Liver (tissue), 8 donors: ENCODE measurements at regions not wholly inside any gene's neighbourhood (a gene's known extent, or its start where the extent isn't known, plus 50 kb on each side); places are given as distances from the start of the nearest gene placed in this dataset.

ENCODE experiments used
- DNase-seq: peaks from one replicate; pipeline ENCODE4 v3.0.0-alpha.2; 2017; ENCODE audit warnings: low spot score
- H3K27ac ChIP-seq, 2 donors: one replicate each; pipeline ENCODE4 v1.7.0; 2013; ENCODE audit warnings: inconsistent platforms in 2 of 2, low read length in 2 of 2, control low read depth in 1 of 2, low read depth in 1 of 2, mild to moderate bottlenecking in 1 of 2
- H3K27me3 ChIP-seq, 4 donors: one replicate each; pipeline versions ENCODE4 v1.6.1 to v1.7.0; 2013; ENCODE audit warnings: low read length in 3 of 4, inconsistent platforms in 1 of 4, mild to moderate bottlenecking in 1 of 4, moderate library complexity in 1 of 4; ENCODE audit not compliant: control insufficient read depth in 4 of 4, insufficient read depth in 4 of 4
- H3K36me3 ChIP-seq, 4 donors: one replicate each; pipeline versions ENCODE4 v1.6.1 to v1.7.0; 2013; ENCODE audit warnings: low read length in 3 of 4, mild to moderate bottlenecking in 3 of 4, low read depth in 1 of 4, moderate library complexity in 1 of 4; ENCODE audit not compliant: control insufficient read depth in 4 of 4, insufficient read depth in 3 of 4
- H3K4me1 ChIP-seq, 4 donors: one replicate each; pipeline versions ENCODE4 v1.6.1 to v1.7.0; 2013; ENCODE audit warnings: low read length in 3 of 4, mild to moderate bottlenecking in 3 of 4, moderate library complexity in 1 of 4; ENCODE audit not compliant: control insufficient read depth in 4 of 4, insufficient read depth in 4 of 4
- H3K4me3 ChIP-seq, 3 donors: one replicate each; pipeline versions ENCODE4 v1.6.1 to v1.7.0; 2013; ENCODE audit warnings: low read length in 3 of 3, control low read depth in 1 of 3, low read depth in 1 of 3, mild to moderate bottlenecking in 1 of 3
- H3K9ac ChIP-seq, 2 donors: one replicate each; pipeline ENCODE4 v1.7.0; 2013; ENCODE audit warnings: low read length in 2 of 2, mild to moderate bottlenecking in 2 of 2, moderate library complexity in 2 of 2, control low read depth in 1 of 2, low read depth in 1 of 2
- H3K9me3 ChIP-seq, 4 donors: one replicate each; pipeline versions ENCODE4 v1.6.1 to v1.7.0; 2013; ENCODE audit warnings: low read length in 3 of 4; ENCODE audit not compliant: control insufficient read depth in 4 of 4
- ATF3 ChIP-seq: IDR thresholded peaks from 2 replicates; pipeline ENCODE4 v1.6.1; 2016; ENCODE audit warnings: antibody characterized with exemption
- FOXA1 ChIP-seq: IDR thresholded peaks from 2 replicates; pipeline ENCODE4 v1.6.1; 2016; ENCODE audit warnings: antibody characterized with exemption
- FOXA2 ChIP-seq: IDR thresholded peaks from 2 replicates; pipeline ENCODE4 v1.6.1; 2016; ENCODE audit warnings: antibody characterized with exemption
- GABPA ChIP-seq, 2 donors: IDR thresholded peaks in 1 of 2; conservative IDR thresholded peaks in 1 of 2; 2 replicates each; pipeline ENCODE4 v1.6.1; 2016; ENCODE audit warnings: antibody characterized with exemption in 2 of 2, mild to moderate bottlenecking in 1 of 2, moderate library complexity in 1 of 2
- HNF4A ChIP-seq, 2 donors: conservative IDR thresholded peaks; 2 replicates each; pipeline ENCODE4 v1.6.1; 2016; ENCODE audit warnings: antibody characterized with exemption in 2 of 2, mild to moderate bottlenecking in 2 of 2
- HNF4G ChIP-seq: IDR thresholded peaks from 2 replicates; pipeline ENCODE4 v1.6.1; 2016; ENCODE audit warnings: antibody characterized with exemption
- JUND ChIP-seq, 2 donors: IDR thresholded peaks; 2 replicates each; pipeline ENCODE4 v1.6.1; 2016; ENCODE audit warnings: antibody characterized with exemption in 2 of 2
- MAX ChIP-seq: IDR thresholded peaks from 2 replicates; pipeline ENCODE4 v1.6.1; 2016; ENCODE audit warnings: antibody characterized with exemption
- NR2F2 ChIP-seq: IDR thresholded peaks from 2 replicates; pipeline ENCODE4 v1.6.1; 2016; ENCODE audit warnings: antibody characterized with exemption
- RAD21 ChIP-seq, 2 donors: IDR thresholded peaks; 2 replicates each; pipeline ENCODE4 v1.6.1; 2016; ENCODE audit warnings: antibody characterized with exemption in 2 of 2, mild to moderate bottlenecking in 2 of 2
- RXRA ChIP-seq, 2 donors: IDR thresholded peaks; 2 replicates each; pipeline ENCODE4 v1.6.1; 2017 to 2018; ENCODE audit warnings: antibody characterized with exemption in 2 of 2, mild to moderate bottlenecking in 1 of 2
- SP1 ChIP-seq: IDR thresholded peaks from 2 replicates; pipeline ENCODE4 v1.6.1; 2018; ENCODE audit warnings: antibody characterized with exemption, mild to moderate bottlenecking
- TAF1 ChIP-seq: conservative IDR thresholded peaks from 2 replicates; pipeline ENCODE4 v1.6.1; 2016; ENCODE audit warnings: antibody characterized with exemption, mild to moderate bottlenecking
- YY1 ChIP-seq: IDR thresholded peaks from 2 replicates; pipeline ENCODE4 v1.6.1; 2016; ENCODE audit warnings: antibody characterized with exemption, mild to moderate bottlenecking
- ZBTB33 ChIP-seq: IDR thresholded peaks from 2 replicates; pipeline ENCODE4 v1.6.1; 2016; ENCODE audit warnings: antibody characterized with exemption
- WGBS: extraction: QIAGEN DNeasy Blood & Tissue Kit; methylation state at CpG from one replicate; pipeline ENCODE4 v1.1.7; 2013; 5-methylcytosine and 5-hydroxymethylcytosine counted together
- TF ChIP-seq, protein P1 (sequence below): fragments of 150-350 bp; IDR thresholded peaks from 2 replicates; pipeline ENCODE4 v1.5.1; 2017; ENCODE audit warnings: improper control_type of control experiment, low read depth, low read length; ENCODE audit not compliant: missing input control
- TF ChIP-seq, protein P2 (sequence below): IDR thresholded peaks from 2 replicates; pipeline ENCODE4 v1.6.1; 2016; ENCODE audit warnings: antibody characterized with exemption, mild to moderate bottlenecking
- donor health status: healthy.
- donor health status: healthy.
- donor health status: healthy.
- donor health status: healthy.
- donor health status: healthy.

DNA sequence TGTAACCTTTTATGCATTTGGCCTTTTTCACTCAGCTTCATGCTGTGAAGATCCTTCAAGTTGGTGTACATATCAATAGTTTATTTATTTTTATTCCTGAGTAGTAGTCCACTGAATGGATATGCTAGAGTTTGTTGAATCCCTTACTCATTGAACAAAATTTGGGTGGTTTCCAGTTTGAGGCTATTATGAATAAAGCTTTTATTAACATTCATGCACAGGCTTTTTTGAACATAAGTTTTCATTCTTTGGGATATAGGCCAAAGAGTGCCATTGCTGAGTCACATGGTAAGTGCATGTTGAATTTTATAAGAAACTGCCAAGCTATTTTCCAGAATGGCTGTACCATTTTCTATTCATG, 59.5 kb upstream of the CAPRIN2 start:
- Histone ChIP-seq H3K4me3 (no peak overlapping the region), H3K36me3 (no peaks in the 10 kb centered on the region)

DNA sequence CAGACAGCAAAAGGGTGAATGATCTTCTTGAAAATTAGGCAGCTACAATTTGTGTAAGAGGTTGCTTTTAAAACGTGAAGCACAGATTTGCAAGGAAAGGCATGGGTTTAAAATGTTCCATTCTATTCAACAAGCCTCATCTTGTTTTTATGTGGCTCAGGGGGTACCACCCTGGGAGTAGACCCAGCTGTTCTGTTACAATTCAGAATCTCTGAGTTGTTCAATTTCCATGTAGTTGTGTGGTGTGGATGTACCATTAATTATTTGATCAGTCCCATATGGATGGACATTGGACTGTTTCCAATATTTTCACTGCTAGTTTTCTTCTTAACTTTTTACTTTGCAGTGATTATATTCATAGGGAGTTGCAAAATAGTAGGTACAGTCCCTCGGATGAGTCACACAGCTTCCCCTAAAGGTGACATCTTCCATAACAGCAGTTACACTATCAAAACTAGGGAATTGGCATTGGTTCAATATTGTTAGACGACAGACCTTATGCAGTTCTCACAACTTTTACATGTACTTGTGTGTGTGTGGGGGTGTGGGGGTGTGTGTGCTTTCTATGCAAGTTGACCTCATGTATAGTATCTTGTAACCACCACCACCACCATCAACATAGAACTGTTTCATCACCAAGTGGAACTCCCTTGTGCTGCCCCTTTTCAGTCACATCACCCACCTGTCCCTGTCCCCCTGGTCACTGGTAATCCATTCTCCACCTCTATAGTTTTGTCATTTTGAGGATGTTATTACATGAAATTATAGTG, 59.0 kb upstream of the CAPRIN2 start:
- Histone ChIP-seq H3K27me3 (no peaks in the 10 kb centered on the region), H3K36me3 (no peaks in the 10 kb centered on the region), H3K4me3 (no peak overlapping the region), H3K9me3 (no peaks in the 10 kb centered on the region), H3K9ac (no peak overlapping the region), H3K4me1 (no peaks in the 10 kb centered on the region), H3K27ac (no peak overlapping the region)
- 55% methylated on average over 3 of the region's 3 CpGs for WGBS
- DNase-seq = no peak
- TF ChIP-seq YY1 (no peak), RXRA (IDR thresholded peaks at IDR 0.05) (no peak), HNF4G (no peak), FOXA1 (no peak), MAX (no peak), ZBTB33 (no peak), JUND (IDR thresholded peaks at IDR 0.05) (no peak), ATF3 (no peak), TAF1 (no peak), FOXA2 (no peak), NR2F2 (no peak), RAD21 (IDR thresholded peaks at IDR 0.05) (no peak)
- TF ChIP-seq, protein P1, sequence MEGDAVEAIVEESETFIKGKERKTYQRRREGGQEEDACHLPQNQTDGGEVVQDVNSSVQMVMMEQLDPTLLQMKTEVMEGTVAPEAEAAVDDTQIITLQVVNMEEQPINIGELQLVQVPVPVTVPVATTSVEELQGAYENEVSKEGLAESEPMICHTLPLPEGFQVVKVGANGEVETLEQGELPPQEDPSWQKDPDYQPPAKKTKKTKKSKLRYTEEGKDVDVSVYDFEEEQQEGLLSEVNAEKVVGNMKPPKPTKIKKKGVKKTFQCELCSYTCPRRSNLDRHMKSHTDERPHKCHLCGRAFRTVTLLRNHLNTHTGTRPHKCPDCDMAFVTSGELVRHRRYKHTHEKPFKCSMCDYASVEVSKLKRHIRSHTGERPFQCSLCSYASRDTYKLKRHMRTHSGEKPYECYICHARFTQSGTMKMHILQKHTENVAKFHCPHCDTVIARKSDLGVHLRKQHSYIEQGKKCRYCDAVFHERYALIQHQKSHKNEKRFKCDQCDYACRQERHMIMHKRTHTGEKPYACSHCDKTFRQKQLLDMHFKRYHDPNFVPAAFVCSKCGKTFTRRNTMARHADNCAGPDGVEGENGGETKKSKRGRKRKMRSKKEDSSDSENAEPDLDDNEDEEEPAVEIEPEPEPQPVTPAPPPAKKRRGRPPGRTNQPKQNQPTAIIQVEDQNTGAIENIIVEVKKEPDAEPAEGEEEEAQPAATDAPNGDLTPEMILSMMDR = no peak

More for the DNA sequence above, 59.5 kb upstream of the CAPRIN2 start:
- Histone ChIP-seq H3K9me3 (no peaks in the 10 kb centered on the region), H3K9ac (no peak overlapping the region), H3K27me3 (no peaks in the 10 kb centered on the region), H3K27ac (no peak overlapping the region), H3K4me1 (no peaks in the 10 kb centered on the region)
- TF ChIP-seq RAD21 (IDR thresholded peaks at IDR 0.05) (no peak), HNF4A (conservative IDR thresholded peaks at IDR 0.05) (no peak), FOXA1 (no peak), JUND (IDR thresholded peaks at IDR 0.05) (no peak), TAF1 (no peak), ATF3 (no peak), GABPA (IDR thresholded peaks at IDR 0.05 in 1 of 2, conservative IDR thresholded peaks at IDR 0.05 in 1 of 2) (no peak), NR2F2 (no peak), RXRA (IDR thresholded peaks at IDR 0.05) (no peak), HNF4G (no peak), YY1 (no peak), SP1 (no peak), FOXA2 (no peak)
- TF ChIP-seq, protein P1 = no peak
- TF ChIP-seq, protein P2, sequence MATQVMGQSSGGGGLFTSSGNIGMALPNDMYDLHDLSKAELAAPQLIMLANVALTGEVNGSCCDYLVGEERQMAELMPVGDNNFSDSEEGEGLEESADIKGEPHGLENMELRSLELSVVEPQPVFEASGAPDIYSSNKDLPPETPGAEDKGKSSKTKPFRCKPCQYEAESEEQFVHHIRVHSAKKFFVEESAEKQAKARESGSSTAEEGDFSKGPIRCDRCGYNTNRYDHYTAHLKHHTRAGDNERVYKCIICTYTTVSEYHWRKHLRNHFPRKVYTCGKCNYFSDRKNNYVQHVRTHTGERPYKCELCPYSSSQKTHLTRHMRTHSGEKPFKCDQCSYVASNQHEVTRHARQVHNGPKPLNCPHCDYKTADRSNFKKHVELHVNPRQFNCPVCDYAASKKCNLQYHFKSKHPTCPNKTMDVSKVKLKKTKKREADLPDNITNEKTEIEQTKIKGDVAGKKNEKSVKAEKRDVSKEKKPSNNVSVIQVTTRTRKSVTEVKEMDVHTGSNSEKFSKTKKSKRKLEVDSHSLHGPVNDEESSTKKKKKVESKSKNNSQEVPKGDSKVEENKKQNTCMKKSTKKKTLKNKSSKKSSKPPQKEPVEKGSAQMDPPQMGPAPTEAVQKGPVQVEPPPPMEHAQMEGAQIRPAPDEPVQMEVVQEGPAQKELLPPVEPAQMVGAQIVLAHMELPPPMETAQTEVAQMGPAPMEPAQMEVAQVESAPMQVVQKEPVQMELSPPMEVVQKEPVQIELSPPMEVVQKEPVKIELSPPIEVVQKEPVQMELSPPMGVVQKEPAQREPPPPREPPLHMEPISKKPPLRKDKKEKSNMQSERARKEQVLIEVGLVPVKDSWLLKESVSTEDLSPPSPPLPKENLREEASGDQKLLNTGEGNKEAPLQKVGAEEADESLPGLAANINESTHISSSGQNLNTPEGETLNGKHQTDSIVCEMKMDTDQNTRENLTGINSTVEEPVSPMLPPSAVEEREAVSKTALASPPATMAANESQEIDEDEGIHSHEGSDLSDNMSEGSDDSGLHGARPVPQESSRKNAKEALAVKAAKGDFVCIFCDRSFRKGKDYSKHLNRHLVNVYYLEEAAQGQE = no peak
- DNase-seq = no peak
